Stomach (tissue), 4 donors: ENCODE measurements at regions not wholly inside any gene's neighbourhood (a gene's known extent, or its start where the extent isn't known, plus 50 kb on each side); places are given as distances from the start of the nearest gene placed in this dataset.
"Not testable (repeated sequence)": the region's sequence is repeated elsewhere in the genome, so short reads cannot be mapped to it uniquely, and the experiment has no call there.

Source experiments
- EP300 ChIP-seq: sonication (generic); formaldehyde crosslinking; IDR thresholded peaks from one replicate; pipeline ENCODE4 v1.6.1; 2017; ENCODE audit warnings: antibody characterized with exemption
- POLR2A ChIP-seq, 4 donors: fragments of 450-650 bp; IDR thresholded peaks; one replicate each; pipeline ENCODE4 v1.6.1; 2016; ENCODE audit warnings: antibody characterized with exemption in 4 of 4, control low read depth in 2 of 4, mild to moderate bottlenecking in 1 of 4, moderate library complexity in 1 of 4
- POLR2AphosphoS5 ChIP-seq, 3 donors: sonication (generic); formaldehyde crosslinking; IDR thresholded peaks; one replicate each; pipeline ENCODE4 v1.6.1; 2016; ENCODE audit warnings: antibody characterized with exemption in 3 of 3
- TF ChIP-seq, protein P1 (sequence below), 7 experiments: fragments of 450-650 bp in 4 of 7; fragments of 200-600 bp in 3 of 7; sonication (generic) in 3 of 7; IDR thresholded peaks; one replicate each; pipeline ENCODE4 v1.5.1; 2016 to 2019; ENCODE audit warnings: antibody characterized with exemption in 7 of 7, control low read depth in 2 of 7, mild to moderate bottlenecking in 1 of 7

DNA sequence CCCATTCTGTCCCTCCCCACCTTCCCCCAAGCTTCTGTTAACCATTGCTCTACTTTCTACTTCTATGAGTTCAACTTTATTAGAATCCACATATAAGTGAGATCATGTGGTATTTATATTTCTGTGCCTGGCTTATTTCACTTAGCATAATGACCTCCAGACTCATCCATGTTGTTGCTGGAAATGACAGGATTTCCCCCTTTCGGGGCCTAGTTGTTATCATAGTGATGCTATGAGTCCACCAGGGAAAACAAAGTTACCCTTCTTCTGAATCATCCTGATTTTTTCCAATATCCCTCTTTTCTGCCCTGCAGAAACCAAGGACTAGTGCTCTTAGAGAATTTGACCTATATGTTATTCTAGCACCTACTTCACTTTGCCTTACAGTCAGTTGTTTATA is 53.2 kb upstream of the TERB2 start:
- TF ChIP-seq, protein P1, sequence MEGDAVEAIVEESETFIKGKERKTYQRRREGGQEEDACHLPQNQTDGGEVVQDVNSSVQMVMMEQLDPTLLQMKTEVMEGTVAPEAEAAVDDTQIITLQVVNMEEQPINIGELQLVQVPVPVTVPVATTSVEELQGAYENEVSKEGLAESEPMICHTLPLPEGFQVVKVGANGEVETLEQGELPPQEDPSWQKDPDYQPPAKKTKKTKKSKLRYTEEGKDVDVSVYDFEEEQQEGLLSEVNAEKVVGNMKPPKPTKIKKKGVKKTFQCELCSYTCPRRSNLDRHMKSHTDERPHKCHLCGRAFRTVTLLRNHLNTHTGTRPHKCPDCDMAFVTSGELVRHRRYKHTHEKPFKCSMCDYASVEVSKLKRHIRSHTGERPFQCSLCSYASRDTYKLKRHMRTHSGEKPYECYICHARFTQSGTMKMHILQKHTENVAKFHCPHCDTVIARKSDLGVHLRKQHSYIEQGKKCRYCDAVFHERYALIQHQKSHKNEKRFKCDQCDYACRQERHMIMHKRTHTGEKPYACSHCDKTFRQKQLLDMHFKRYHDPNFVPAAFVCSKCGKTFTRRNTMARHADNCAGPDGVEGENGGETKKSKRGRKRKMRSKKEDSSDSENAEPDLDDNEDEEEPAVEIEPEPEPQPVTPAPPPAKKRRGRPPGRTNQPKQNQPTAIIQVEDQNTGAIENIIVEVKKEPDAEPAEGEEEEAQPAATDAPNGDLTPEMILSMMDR (IDR thresholded peaks at IDR 0.05), result not testable (repeated sequence)
- TF ChIP-seq POLR2AphosphoS5 (IDR thresholded peaks at IDR 0.05); EP300; POLR2A (IDR thresholded peaks at IDR 0.05): not testable (repeated sequence)
